HFFc6 (cell line): ENCODE measurements at regions not wholly inside any gene's neighbourhood (a gene's known extent, or its start where the extent isn't known, plus 50 kb on each side); places are given as distances from the start of the nearest gene placed in this dataset.

Experiments
- DNase-seq: peaks from one replicate; pipeline ENCODE4 v3.0.0-alpha.2; 2018
- H3K27ac Mint-ChIP-seq: 2 replicates; pipeline ENCODE4 v1.8.0; 2020; ENCODE audit warnings: mild to moderate bottlenecking, mixed read lengths
- H3K27me3 Mint-ChIP-seq: 2 replicates; pipeline ENCODE4 v1.8.0; 2021; ENCODE audit warnings: mild to moderate bottlenecking, moderate library complexity, mixed read lengths; ENCODE audit not compliant: insufficient read depth
- H3K36me3 Mint-ChIP-seq: 2 replicates; pipeline ENCODE4 v1.8.0; 2021; ENCODE audit warnings: low read depth, mixed read lengths
- H3K4me1 Mint-ChIP-seq: 2 replicates; pipeline ENCODE4 v1.8.0; 2020; ENCODE audit warnings: low read depth, mixed read lengths
- H3K4me3 Mint-ChIP-seq: 2 replicates; pipeline ENCODE4 v1.8.0; 2020; ENCODE audit warnings: mild to moderate bottlenecking, moderate library complexity, mixed read lengths
- H3K9me3 Mint-ChIP-seq: 2 replicates; pipeline ENCODE4 v1.8.0; 2020; ENCODE audit warnings: mild to moderate bottlenecking, mixed read lengths
- TF ChIP-seq, protein P1 (sequence below): fragments of 200-600 bp; sonication (generic); IDR thresholded peaks from 2 replicates; pipeline ENCODE4 v1.5.0; 2021; ENCODE audit warnings: antibody characterized with exemption, mild to moderate bottlenecking

DNA sequence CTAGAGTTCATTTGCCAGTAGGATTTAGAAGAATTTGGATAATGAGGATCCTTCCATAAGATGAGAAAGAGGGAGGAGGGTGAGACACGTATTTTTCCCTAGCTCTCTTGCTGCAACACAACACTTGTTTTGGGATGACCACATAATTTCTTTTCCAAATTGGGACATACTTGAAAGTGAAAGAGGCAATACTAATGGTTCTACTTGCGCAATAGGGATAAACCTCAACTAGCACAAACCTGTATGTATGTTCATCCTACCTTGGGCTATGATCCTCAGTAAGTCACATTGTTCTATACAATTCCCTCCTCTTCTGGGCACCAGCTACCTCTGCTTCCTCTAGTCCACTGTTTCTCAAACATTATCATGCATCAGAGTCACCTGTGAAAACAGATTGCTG is 1208.8 kb upstream of the LRRTM1 start:
- no peaks in the 10 kb centered on the region for H3K36me3 Mint-ChIP-seq
- TF ChIP-seq, protein P1, sequence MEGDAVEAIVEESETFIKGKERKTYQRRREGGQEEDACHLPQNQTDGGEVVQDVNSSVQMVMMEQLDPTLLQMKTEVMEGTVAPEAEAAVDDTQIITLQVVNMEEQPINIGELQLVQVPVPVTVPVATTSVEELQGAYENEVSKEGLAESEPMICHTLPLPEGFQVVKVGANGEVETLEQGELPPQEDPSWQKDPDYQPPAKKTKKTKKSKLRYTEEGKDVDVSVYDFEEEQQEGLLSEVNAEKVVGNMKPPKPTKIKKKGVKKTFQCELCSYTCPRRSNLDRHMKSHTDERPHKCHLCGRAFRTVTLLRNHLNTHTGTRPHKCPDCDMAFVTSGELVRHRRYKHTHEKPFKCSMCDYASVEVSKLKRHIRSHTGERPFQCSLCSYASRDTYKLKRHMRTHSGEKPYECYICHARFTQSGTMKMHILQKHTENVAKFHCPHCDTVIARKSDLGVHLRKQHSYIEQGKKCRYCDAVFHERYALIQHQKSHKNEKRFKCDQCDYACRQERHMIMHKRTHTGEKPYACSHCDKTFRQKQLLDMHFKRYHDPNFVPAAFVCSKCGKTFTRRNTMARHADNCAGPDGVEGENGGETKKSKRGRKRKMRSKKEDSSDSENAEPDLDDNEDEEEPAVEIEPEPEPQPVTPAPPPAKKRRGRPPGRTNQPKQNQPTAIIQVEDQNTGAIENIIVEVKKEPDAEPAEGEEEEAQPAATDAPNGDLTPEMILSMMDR: no peak
- peaks cover 19% of the 10 kb centered on the region for H3K9me3 Mint-ChIP-seq
- H3K27ac Mint-ChIP-seq: no peak overlapping the region
- H3K4me1 Mint-ChIP-seq: no peaks in the 10 kb centered on the region
- H3K4me3 Mint-ChIP-seq: no peak overlapping the region
- no peaks in the 10 kb centered on the region for H3K27me3 Mint-ChIP-seq
- no peak for DNase-seq

DNA sequence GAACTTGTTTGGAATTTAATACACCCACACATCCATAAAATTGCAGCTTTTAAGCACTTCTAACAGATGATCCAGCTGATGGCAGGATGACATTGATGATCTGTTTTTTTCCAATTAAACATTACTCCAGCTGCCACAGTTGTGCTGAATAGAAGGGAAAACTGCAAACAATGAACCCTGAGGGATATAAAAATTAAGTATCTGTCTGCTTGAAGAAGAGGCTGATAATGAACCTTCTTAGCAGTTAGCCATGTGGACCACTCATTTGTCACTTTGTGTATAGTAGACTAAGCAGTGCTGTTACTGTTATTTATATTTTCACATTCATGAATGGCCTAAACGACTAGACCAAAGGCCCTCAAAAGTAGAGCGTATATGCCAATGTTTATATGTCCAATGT is 1201.0 kb upstream of the LRRTM1 start:
- H3K4me1 Mint-ChIP-seq: no peaks in the 10 kb centered on the region
- no peaks in the 10 kb centered on the region for H3K36me3 Mint-ChIP-seq
- peaks cover 15% of the 10 kb centered on the region for H3K9me3 Mint-ChIP-seq
- H3K27ac Mint-ChIP-seq: no peak overlapping the region
- H3K4me3 Mint-ChIP-seq: no peak overlapping the region
- no peak for DNase-seq
- TF ChIP-seq, protein P1: no peak
- H3K27me3 Mint-ChIP-seq: no peaks in the 10 kb centered on the region

DNA sequence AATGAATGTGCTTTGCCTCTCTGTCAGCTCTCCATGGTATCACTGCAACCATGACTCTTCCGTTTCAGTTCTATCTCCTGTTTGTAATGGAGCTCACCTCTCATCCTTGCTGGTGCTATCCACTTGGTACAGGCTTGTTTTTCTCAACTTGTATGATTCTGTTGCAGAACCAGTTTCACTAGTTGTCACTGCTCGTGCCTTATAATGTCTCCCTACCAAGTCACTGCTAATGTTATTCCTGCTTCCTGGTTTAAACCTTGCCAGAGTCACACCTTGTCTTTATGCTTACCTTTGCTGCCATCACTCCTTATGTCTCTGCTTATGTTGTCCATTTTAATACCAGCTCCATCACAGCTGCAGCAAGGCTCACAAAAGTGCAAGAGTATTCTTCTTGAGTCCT is 1191.0 kb upstream of the LRRTM1 start:
- Mint-ChIP-seq H3K36me3 (no peaks in the 10 kb centered on the region), H3K27me3 (no peaks in the 10 kb centered on the region), H3K4me1 (no peaks in the 10 kb centered on the region), H3K27ac (no peak overlapping the region), H3K9me3 (peaks cover 47% of the 10 kb centered on the region), H3K4me3 (no peak overlapping the region)
- TF ChIP-seq, protein P1: no peak
- DNase-seq: no peak

DNA sequence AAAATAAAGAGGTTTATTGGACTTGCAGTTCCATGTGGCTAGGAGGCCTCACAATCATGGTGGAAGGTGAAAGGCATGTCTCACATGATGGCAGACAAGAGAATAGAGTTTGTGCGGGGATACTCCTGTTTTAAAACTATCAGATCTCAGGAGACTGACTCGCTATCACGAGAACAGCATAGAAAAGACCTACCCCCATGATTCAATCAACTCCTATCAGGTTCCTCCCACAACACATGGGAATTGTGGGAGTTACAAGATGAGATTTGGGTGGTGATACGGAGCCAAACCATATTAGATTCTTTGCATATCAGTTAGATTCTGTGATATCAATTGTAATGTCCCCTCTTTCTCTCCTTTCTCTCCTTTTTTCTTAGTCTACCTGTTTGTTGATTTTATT is 1178.7 kb upstream of the LRRTM1 start:
- H3K4me3 Mint-ChIP-seq: no peak overlapping the region
- no peak overlapping the region for H3K27ac Mint-ChIP-seq
- no peaks in the 10 kb centered on the region for H3K4me1 Mint-ChIP-seq

DNA sequence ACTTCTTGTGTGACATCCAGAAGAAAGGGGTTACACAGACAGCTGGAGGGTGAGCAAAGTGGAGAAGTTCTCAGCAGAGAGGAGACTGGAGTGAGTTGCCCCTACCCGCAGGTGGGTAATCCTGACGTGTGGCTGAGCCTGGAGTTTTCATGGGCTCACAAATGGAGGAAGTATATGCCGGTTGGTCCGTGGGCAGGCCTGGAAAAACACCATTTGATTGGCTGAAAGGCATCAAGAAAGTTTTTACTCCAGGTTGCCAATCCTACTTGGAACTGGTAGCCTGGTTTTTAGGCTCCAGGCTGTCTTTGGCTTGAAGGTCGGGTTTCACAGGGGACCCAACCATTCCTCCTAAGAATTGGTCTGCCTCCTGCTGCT is 1177.4 kb upstream of the LRRTM1 start:
- DNase-seq: no peak
- H3K27ac Mint-ChIP-seq: no peak overlapping the region
- H3K4me3 Mint-ChIP-seq: no peak overlapping the region
- no peaks in the 10 kb centered on the region for H3K36me3 Mint-ChIP-seq
- TF ChIP-seq, protein P1: no peak
- no peaks in the 10 kb centered on the region for H3K27me3 Mint-ChIP-seq
- H3K9me3 Mint-ChIP-seq: peaks cover 60% of the 10 kb centered on the region
- no peaks in the 10 kb centered on the region for H3K4me1 Mint-ChIP-seq

More for the DNA sequence above, 1178.7 kb upstream of the LRRTM1 start:
- no peak for DNase-seq
- TF ChIP-seq, protein P1: no peak
- H3K27me3 Mint-ChIP-seq: no peaks in the 10 kb centered on the region
- H3K9me3 Mint-ChIP-seq: peaks cover 56% of the 10 kb centered on the region
- no peaks in the 10 kb centered on the region for H3K36me3 Mint-ChIP-seq
